ENCODE measurements at regions not wholly inside any gene's neighbourhood (a gene's known extent, or its start where the extent isn't known, plus 50 kb on each side); places are given as distances from the start of the nearest gene placed in this dataset.

DNA sequence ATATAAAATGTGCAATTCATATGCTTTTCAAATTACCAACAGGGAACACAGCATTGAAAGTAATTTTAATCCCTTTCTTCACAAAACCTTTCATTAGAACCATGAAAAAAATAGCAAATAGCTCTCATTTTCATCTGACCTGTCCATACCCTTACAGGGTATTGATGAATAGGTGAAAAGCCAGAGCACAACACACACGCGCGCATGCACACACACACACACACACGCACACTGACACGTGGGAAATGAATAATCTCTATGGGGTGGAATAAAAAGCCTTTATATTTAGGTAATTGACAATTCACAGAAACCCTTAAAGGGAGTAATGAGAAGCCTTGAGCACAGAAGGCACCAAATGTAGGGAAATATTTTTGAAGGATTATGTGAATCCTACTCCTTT lies 76.2 kb upstream of the POU2AF2 start:
- no peak overlapping the region for H3K4me3 ChIP-seq (ENCODE audit: low read depth, low read length)
- no peak for TF ChIP-seq CTCF (IDR thresholded peaks at IDR 0.05; ENCODE audit: low read depth, low read length, missing control alignments)
- no peak for DNase-seq (ENCODE audit: low read depth)

DNA sequence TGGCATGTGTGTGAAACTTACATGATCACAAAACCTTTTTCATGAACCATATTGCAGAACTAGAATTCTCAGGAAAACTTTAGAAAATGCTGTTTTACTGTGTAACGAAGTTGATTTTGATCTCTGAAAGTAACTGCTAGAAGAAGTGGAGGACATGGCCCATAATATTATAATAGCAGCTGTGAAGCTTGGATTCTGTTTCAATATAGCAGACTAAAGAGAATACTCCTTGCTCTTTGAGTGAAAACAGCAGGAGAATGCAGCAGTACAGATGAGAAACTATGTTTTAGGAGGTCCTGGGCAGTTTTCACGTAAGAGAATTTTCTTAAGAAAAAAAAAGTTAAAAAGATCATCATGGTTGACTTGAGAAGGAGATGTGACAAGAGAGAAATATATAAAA lies 76.7 kb upstream of the POU2AF2 start:
- DNase-seq (ENCODE audit: low read depth), result no peak
- no peak for TF ChIP-seq CTCF (IDR thresholded peaks at IDR 0.05; ENCODE audit: low read depth, low read length, missing control alignments)
- H3K4me3 ChIP-seq (ENCODE audit: low read depth, low read length), result no peak overlapping the region

DNA sequence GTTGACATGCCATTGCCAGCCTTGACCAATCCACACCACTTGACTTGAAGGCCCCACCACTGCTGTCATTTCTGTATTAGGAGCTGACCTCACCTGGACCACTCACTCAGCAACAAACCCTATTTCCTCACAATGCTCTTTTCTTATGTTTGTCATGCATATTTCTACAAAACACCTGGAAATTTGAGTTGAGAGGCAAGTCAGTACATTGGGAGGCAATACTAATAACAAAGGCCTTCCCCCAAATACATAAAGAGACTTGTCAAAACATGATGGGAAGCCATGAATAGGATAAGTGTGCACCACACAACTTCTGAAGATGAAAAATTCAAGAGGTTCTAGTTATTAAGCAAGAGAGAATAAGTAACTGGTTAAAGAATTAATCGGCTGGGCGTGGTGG lies 77.9 kb upstream of the POU2AF2 start:
- no peak for TF ChIP-seq CTCF (IDR thresholded peaks at IDR 0.05; ENCODE audit: low read depth, low read length, missing control alignments)
- no peak for DNase-seq (ENCODE audit: low read depth)
- H3K4me3 ChIP-seq (ENCODE audit: low read depth, low read length), result no peak overlapping the region

- TF ChIP-seq CTCF (IDR thresholded peaks at IDR 0.05; ENCODE audit: low read depth, low read length, missing control alignments), result no peak
- DNase-seq (ENCODE audit: low read depth), result no peak
- no peak overlapping the region for H3K4me3 ChIP-seq (ENCODE audit: low read depth, low read length)
Measured at GRCh38 chr11:111166598-111166997, 78.9 kb upstream of the POU2AF2 start.

GRCh38 chr11:111162305-111162704 lies 83.2 kb upstream of the POU2AF2 start:
- no peak for TF ChIP-seq CTCF (IDR thresholded peaks at IDR 0.05; ENCODE audit: low read depth, low read length, missing control alignments)
- no peak overlapping the region for H3K4me3 ChIP-seq (ENCODE audit: low read depth, low read length)

GRCh38 chr11:111157571-111157970 lies 88.0 kb upstream of the POU2AF2 start:
- H3K4me3 ChIP-seq (ENCODE audit: low read depth, low read length), result no peak overlapping the region
- DNase-seq (ENCODE audit: low read depth), result no peak
- no peak for TF ChIP-seq CTCF (IDR thresholded peaks at IDR 0.05; ENCODE audit: low read depth, low read length, missing control alignments)

More at GRCh38 chr11:111162305-111162704, 83.2 kb upstream of the POU2AF2 start:
- DNase-seq (ENCODE audit: low read depth), result no peak

GRCh38 chr11:111155021-111155420 lies 90.5 kb upstream of the POU2AF2 start:
- TF ChIP-seq CTCF (IDR thresholded peaks at IDR 0.05; ENCODE audit: low read depth, low read length, missing control alignments), result no peak
- H3K4me3 ChIP-seq (ENCODE audit: low read depth, low read length), result no peak overlapping the region
- DNase-seq (ENCODE audit: low read depth), result no peak

Data from GM12864 (cell line).